Stimulated activated CD4-positive, alpha-beta T cell treated with anti-CD3 and anti-CD28 coated beads, Interleukin-4, amount 100 ng/mL, for 48 hours (primary cell): ENCODE measurements at regions not wholly inside any gene's neighbourhood (a gene's known extent, or its start where the extent isn't known, plus 50 kb on each side); places are given as distances from the start of the nearest gene placed in this dataset.

Experiments used
- DNase-seq, 2 donors: peaks; one replicate each; pipeline ENCODE4 v3.0.0-alpha.2; 2020; ENCODE audit warnings: low read depth in 2 of 2

DNA sequence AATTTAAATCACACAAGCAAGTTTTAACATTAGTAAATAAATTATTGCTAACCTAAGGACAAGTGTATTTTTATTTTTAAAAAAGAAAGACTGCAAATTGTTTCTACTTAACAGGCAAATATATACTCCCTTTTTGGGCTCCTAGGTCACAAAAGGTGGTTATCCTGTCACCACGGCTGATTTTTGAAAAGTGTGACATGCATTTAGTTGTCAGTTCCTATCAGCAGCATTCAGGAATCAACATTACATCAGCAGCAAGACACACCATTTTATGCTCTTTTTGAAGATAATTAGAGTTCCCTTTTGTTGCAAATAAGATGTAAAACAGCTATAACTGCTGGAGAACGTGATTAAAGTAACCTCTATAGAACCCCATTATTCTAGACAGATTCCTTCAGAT, 357.5 kb upstream of the TMCO5A start:
- no peak for DNase-seq

DNA sequence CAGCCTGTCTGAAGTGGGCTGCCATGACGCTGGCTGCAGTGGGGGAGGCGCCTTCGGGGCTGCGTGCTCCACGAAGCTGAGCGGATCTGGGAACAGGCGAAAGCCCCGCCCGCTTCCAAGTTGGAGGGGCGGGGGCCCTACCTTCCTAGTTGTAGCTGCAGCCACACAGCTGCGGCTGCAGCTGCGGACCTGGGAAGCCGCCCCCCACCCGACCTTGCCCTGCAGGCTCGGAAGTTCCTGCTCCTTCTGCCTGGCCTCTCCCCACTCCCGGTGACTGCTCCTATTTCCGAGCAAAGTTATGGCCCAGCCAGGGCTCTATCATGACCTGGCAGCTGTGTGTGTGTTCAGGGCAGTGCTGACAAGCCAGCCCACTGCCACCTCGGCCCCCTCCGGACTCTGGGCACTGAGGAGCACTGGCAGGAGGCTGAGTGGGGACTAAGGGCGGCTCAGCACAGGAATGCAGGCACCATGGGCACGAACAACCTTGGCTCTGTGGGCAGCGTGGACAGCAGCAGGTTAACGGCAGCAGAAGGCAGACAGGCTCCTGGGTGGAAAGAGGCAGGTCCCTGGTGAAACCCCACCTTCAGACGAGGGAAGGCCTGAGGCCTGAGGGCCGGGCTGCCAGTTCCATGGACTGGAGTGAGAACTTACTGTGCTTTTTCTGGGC, 352.4 kb upstream of the TMCO5A start:
- DNase-seq: no peak

DNA sequence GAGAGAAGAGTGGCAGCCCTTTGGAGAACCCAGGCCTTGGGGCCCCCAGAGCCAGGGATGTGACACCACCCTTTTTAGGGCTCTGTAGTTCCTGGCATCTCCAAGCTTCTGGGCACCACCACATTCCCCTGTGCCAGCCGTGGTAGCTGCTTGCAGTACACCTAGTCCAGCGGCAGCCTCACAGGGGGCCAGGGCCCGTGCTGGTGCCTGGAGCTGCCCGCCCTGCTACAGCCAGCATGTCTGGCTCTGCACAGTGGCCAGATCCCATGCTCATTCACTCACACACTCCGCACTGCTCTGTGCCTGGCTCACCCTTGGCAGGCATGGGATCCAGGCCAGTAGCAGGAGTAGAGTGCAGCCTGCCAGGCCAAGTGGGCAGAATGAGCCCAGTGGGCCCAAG, 351.6 kb upstream of the TMCO5A start:
- no peak for DNase-seq

DNA sequence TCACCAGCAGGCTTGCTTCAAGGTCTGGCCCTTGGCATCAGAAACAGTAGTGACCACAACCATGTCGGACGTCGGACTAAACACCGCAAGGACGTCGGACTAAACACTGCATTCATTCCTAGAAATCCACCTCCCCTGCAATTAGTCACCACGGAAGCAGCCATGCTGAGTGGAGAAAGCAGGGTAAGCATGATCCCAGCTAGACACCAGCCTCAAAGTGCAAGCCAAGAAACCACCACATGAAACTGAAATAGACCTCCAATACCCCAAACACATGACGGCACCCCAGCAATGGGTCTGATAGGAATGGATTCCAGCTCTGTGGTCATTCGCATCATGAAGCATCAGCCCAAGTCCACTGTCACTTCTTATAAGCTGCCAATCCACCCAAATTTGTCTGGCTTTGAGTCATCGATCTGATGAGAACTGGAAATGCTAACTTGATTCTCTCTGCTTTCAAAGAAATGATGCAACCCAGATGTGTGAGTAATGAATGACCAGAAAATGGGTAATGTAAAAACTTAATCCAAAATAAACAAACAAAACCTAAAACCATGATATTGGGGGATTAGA, 348.3 kb upstream of the TMCO5A start:
- no peak for DNase-seq

DNA sequence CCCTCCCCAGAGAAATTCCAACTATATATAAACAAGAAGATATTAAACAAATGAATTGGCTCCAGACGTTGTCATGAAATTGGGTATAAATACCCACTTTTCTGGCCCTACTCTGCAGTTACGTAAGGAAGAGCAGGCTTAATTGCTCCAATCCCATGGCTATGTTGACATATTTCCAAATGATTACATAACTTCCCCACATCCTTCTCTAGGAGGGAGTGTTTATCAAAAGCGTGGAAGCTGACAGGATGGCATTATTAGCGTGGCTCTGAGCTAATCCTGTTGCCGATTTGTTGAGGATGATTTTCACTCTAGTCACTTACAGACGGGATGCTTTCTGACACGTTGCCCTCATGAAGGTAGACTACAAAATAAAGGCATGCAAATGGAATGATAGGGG, 347.5 kb upstream of the TMCO5A start:
- DNase-seq: no peak

DNA sequence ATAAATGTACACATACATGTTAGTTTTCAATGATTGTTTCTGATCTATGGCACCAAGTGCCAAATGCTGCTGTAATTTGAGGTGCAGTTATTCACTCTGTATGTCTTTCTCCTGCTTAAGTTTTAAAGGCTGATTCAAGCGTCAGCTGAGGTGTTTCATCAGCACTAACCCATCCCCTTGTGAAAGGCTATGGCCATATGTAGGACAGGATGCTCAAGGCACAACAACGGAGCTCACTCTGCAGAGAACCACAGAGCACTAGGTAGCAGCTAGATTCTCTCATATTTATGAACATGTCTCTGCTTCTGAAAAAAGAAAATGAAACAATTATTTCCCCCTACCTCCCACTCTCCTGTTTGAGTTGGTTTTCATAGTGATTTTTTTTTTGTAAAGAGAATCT, 340.0 kb upstream of the TMCO5A start:
- no peak for DNase-seq

DNA sequence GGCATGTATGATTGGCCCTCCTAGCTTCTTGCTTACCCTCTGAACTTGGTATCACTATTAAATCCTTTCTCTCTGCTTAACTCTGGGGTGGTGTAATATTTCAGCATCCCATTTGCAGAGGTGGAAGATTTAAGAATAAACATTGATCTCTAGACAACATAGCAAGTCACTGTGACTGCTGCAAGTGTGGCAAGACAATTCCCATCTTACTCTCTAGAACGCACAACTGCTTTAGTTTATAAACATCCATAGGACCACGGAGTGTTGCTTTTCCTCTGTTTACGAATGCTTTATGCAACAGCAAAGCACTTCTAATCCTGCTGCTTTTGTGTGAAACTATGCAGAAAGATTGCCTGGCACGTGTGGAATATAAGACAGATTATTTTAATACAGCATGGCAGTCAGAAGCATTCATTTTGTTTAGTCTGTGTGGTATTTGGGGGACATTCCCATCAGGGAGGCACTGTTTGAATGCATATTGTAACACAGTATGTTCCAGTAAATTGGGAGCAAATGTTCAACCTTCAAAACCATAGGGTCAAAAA, 338.9 kb upstream of the TMCO5A start:
- no peak for DNase-seq

DNA sequence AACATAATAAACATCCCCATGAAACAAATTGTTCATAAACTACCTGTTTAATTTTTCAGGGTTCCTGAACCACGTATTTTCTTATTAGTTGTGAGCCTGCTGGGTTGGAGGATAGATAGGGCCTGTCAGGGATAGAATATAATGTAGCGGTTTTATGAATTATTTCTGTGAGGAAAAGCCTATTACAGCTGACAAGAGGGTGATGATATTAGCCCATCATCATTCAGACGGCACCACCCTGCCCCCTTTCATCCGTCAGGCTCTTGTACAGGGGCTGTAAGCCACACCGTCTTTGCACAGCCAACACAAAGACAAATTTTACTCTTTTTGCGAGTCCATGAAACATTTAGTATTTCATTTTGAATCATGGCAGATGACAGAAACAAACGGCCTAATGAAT, 335.3 kb upstream of the TMCO5A start:
- DNase-seq: no peak

DNA sequence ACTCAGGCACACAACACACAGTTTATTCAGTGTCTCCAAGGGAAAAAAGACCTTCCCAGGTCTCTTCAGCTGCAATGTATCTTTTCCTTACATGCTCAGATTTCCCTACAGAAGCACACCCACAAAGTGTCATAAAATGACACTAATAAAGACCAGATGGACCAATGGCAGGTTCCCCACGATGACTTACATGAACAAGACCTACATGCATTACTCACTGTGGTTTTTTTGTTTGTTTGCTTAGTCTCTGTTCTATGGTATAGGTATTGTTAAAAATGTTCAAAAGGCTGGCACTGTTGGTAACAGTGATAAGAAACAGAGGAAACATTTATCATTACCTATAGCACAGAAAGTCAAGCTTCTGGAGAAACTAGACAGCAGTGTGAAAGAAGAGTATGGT, 318.2 kb upstream of the TMCO5A start:
- DNase-seq: no peak

DNA sequence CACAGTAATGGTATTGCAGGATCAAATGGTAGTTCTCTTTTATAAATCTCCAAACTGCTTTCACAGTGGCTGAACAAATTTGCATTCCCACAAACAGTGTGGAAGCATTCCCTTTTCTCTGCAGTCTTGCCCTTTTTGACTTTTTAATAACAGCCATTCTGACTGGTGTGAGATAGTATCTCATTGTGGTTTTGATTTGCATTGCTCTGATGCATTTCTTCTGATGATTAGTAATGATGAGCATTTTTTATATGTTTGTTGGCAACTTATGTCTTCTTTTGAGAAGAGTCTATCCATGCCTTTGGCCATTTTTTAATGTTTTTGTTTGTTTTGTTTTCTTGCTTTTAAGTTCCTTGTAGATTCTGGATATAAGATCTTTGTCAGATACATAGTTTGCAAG, 316.1 kb upstream of the TMCO5A start:
- no peak for DNase-seq

DNA sequence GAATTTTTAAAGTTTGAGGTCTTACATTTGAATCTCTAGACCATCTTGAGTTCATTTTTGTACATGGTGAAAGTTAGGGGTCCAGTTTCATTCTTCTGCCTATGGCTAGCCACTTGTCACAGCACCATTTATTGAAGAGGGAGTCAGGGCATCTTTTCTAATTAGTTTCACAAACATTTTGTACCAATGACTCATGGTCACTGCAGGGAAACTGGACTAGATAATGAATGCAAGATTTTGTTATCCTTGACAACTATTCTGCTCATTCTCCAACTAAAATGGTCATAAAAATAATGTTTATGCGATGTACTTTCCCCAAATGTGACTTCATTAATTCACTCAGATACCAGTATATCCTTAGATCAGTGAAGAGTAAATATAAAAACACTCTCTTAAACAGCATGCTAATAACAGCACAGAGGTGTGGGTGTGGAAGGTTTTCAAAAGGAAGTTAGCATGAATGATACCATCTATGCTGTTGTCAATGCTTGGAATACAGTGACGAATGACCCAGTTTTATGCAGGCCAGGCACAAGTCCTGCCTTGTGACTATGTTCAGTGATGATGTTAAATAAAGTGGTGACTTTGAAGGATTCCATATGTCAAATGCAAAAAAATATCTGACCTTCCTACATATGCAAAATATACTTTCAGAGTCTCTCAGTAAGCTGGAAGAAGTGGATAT, 314.9 kb upstream of the TMCO5A start:
- DNase-seq: no peak

DNA sequence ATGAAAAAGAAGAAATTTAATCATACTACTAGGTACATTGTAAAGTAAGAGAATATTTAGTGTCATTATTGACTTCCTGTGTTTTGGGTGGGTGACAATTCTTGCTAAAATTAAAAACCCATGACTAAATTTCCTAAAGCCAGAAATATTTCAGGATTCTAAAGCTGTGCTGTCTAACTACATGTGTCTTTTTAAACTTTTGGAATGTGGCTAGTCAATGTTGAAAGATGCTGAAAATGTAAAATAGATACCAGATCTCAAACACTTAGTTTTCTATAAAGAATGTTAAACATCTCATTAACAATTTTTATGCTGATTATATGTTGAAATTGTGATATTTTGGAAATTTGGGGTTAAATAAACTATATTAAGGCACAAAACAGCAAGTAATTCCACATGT, 308.9 kb upstream of the TMCO5A start:
- no peak for DNase-seq

DNA sequence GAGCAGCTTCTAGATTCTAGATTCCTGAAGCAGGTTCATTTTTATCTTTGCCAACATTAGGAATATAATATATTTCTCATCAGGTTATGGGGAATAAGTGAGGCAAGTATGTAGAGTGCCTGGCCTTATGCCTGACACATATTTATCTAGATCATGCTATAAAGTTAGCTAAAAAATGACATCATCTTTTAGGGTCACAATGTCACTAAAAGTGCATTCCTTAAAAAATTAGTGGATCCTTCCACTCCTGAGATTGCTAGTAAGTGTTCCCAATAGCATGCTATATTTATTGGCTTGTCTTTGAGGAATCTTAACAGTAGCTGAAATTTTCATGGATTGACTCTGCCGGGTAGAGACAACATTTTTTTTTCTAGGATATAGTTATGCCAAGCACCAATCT, 305.9 kb upstream of the TMCO5A start:
- DNase-seq: no peak

DNA sequence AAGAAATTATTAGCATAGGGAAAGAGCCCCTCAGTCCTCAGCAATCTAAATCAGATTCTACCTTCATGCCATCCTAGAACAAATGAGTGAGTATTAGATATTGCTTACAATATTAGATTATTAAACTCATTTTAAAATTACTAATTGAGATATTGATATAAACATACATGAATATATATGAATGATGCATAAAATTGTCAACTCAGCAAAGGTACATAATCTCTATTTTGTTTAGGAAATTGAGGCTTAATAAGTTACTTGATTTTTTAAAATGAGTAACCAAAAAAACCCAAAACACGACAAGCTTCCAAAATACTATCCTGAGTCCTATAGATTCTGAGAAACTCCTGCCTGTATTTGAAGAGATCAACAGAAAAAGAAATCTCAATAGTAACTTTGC, 297.7 kb upstream of the TMCO5A start:
- no peak for DNase-seq

DNA sequence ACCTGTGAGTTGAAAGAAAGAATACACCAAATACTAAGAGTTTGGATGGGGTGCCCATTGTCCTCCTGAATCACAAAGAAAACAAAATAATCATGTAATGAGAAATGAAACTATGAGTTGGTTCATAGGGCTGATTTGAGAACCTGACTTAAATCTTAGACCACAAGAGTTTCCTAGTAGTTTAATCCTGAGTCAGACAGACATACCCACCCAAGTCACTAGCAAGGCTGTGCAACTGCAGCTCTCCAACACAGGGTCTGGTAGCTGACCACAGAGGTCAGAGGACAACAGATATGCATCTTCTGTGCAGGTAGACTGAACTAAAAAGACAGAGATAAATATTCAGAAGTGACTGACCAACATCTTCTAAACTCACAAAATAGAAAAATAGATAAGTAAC, 296.3 kb upstream of the TMCO5A start:
- DNase-seq: no peak

DNA sequence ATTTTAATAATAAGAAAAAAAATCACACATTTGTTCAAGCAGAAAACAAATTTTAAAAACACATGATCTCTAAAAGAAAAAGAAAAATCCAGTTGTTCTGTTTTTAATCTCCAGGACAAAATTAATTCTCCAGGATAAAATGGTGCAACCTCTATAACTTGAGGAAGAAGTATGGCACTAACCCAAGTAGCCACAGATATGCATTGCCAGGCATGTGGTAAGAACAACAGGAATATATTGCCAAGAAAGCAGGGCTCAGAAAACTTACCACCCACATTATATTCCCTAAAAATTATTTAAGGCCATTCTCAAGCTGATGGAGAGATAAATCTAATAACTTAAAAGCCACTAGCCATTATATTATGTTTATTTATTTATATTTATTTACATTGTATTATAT, 295.7 kb upstream of the TMCO5A start:
- no peak for DNase-seq

DNA sequence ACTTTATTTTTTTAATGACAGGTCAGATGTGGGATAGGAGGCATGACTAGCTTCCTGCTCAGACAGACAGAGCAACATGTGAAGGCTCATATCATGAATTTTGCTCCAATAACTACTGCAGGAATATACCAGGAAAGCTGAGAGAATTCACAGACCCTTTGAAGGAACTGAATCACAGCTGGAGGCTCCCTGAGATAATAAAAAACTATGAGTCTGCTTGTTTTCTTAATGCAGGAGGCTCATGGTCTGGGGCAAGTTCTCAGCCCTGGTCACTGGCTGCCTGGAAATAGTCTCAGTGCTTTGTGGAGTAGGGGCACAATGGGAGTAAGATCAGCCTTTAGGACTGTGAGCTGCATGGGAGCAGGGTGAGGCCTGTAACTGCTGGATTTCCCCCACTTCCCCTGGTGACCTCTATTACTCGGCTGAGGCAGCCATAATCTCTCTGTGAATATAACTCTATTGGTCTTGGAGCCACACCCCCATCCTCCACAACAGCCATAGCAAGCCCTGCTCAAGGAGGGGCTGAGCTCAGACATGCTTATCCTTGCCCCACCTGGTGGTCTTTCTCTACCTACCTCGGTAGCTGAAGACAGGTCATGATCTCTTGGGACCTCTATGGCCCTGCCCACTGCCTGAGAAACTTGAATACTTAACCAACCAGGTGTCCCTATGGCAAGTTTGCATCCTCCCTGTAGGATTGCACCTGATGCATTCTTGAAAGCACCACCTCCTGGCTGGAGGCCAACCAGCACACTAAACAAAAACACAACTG, 281.6 kb upstream of the TMCO5A start:
- no peak for DNase-seq

DNA sequence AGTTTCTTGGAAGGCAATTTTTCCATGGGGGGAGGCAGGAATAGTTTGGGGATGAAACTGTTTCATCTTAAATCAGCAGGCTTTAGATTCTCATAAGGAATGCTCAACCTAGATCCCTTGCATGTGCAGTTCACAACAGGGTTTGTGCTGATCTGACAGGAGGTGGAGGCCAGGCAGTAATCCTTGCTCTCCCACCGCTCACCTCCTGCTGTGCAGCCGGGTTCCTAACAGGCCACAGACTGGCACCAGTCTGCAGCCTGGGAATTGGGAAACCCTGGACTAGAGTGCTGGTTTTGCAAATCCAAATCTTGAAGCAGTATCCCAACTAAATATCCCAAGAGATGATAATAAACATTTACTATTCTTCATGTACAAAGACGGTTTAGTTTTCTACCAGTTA, 256.3 kb upstream of the TMCO5A start:
- no peak for DNase-seq

DNA sequence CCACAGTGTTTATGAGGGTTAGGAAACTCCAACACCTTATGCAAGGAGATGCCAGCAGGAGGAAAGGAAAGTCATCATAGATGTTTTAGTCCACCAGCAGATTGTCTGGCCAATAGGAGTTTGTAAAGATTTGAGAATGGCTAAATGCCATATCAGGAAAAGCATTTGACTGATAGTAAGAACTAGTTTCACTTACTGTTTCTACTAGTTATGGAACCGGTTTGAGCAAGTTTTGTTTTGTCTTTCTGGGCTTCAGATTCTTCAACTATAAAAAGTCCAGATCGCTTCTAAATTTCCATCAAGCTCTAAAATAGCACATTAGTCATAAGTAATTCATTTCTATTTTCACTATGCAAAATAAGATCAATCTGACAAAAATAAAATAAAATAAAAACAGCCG, 254.8 kb upstream of the TMCO5A start:
- DNase-seq: no peak

DNA sequence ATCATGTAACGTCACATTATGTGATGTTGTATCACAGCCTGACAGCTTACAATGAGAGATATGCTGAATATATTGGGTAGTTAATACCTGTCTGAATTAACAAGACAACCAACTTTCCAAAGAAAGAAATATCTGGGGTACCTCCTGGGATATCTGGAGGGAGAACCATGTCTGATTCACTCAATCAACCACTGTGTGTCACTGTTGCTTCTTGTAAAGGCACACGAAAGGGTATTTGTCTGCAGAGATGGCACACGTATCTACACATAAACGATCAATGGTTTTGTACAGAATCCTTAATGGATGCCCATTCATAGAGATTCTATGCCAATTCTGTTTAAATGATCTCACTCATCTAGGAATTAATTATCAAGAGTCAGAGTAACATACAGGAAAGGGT, 252.1 kb upstream of the TMCO5A start:
- no peak for DNase-seq

DNA sequence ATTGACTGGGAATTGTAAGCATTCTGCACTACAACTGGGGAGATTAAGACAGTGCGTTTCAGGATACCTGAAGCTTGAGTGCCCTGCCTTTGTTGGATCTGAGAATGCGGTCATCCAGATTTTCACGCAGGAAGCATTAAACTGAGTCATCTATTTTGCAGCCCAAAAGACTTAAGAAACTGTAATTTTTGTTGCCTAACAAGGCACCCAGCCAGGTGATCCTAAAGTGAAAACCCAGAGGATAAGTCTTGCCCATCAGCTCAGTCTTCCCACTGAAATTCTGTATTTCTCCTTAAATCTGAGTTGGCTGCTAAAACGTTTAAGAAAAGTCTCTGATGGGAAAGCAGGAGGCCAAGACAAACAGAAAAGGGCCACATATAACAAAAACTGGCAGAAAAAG, 242.5 kb upstream of the TMCO5A start:
- no peak for DNase-seq

DNA sequence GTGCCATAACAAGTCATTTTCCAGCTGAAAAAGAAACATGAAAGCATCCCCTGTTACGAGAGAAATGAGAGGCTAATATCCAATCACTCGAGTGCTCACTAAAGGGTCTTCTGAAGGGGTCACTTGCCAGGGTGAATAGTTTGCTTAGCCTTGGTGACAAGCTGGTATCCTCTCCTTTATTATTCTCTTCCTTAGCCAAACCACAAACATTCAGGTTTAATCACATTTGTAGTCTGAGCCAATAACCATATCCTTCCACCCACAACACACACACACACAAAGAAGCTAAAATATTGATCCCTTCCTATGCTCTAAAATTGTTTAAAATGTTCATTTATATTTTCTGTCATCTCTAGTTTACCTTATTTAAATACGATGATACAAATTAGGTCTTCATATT, 240.5 kb upstream of the TMCO5A start:
- DNase-seq: no peak

DNA sequence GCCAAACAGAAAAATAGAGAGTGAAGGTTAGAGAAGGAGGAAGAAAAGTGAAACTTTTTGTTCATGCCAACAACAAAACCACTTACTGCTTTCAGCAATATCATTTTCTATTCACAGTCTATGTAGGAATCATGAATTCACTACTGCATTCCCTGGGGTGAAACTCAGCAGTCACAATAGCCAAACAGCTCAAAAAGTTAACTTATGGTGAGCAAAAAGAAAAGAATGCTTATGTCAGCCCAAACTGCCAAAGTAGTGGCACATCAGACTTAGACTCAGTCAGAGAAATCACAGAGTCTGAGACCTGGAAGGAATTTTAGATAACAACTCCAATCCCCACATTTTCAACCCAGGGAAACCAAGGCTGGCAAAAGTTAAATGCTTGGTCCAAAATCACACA, 238.7 kb upstream of the TMCO5A start:
- DNase-seq: no peak
